ENCODE measurements at regions not wholly inside any gene's neighbourhood (a gene's known extent, or its start where the extent isn't known, plus 50 kb on each side); places are given as distances from the start of the nearest gene placed in this dataset.
A peak's percentile ranks its signal among the peaks of the same experiment; 100 is the strongest.

DNA sequence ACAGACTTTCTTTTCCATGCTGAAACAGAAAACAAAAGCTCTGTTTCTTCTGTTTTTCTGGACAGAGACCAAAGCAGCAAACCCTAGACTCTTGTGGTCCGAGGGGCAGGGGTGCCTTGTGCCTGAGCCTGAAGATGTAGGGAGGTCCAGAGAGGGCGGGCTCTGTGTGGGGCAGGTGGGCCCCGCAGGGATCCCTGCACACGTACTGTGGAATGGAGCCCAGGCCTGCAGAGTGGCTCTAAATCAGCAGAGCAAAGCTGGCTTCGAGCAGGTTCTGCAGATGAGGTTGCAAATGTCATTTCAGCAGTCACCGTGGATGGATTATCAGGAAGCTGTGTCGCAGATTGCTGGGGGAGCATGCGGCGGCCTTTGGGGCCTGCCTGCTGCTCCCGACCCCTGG, 438.6 kb downstream of the RNF144A start:
- intact Hi-C loops (cut with DNase I, micrococcal nuclease) = no loop called here
- no peaks in the 10 kb centered on the region for H3K4me1 ChIP-seq (ENCODE audit: low read depth)
- ATAC-seq (no peak), DNase-seq (no peak)
- no peaks in the 10 kb centered on the region for H3K9me3 ChIP-seq
- no peaks in the 10 kb centered on the region for H3K36me3 ChIP-seq (ENCODE audit: low read depth)
- H3K4me3 ChIP-seq = no peak overlapping the region
- TF ChIP-seq, protein P1, sequence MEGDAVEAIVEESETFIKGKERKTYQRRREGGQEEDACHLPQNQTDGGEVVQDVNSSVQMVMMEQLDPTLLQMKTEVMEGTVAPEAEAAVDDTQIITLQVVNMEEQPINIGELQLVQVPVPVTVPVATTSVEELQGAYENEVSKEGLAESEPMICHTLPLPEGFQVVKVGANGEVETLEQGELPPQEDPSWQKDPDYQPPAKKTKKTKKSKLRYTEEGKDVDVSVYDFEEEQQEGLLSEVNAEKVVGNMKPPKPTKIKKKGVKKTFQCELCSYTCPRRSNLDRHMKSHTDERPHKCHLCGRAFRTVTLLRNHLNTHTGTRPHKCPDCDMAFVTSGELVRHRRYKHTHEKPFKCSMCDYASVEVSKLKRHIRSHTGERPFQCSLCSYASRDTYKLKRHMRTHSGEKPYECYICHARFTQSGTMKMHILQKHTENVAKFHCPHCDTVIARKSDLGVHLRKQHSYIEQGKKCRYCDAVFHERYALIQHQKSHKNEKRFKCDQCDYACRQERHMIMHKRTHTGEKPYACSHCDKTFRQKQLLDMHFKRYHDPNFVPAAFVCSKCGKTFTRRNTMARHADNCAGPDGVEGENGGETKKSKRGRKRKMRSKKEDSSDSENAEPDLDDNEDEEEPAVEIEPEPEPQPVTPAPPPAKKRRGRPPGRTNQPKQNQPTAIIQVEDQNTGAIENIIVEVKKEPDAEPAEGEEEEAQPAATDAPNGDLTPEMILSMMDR (IDR thresholded peaks at IDR 0.05) = no peak

DNA sequence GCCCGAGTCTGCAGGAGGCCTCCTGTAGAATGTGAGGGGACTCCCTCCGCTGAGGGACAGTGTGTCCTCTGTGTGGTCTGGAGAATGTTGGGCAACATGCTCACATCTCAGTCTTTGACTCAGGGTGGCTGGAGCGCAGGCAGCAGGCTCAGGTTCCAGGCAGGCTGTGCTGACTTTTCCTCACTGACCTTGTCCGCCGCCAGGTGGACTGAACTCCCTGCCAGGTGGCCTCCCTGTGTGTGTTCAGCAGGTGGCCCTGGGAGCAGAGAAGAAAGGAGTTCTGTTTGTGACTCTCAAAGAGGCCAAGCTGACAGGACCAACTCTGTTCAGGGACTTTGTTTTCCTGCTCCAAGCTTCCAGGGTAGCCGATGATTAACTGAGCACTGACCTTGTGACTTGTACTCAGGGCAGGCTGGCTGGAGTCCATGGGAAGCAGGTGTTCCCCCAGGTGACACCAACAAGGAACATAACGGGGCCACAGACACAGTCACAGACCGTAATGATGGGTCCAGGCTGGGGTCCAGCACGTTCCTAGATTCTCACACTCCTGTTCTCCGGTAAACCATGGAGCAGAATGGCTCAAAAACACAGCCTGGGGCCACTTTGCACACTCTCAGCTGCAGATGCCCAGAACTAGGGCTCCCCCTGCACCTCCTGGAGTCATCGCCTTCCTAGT, 439.8 kb downstream of the RNF144A start:
- ATAC-seq = peak; percentile 69
- no peaks in the 10 kb centered on the region for H3K4me1 ChIP-seq (ENCODE audit: low read depth)
- intact Hi-C loops (cut with DNase I, micrococcal nuclease) = no loop called here
- TF ChIP-seq, protein P1 (IDR thresholded peaks at IDR 0.05) = no peak
- no peaks in the 10 kb centered on the region for H3K36me3 ChIP-seq (ENCODE audit: low read depth)
- DNase-seq = peak in 2 of 3 donors; percentile 3 to 27
- no peak overlapping the region for H3K4me3 ChIP-seq
- no peaks in the 10 kb centered on the region for H3K9me3 ChIP-seq

DNA sequence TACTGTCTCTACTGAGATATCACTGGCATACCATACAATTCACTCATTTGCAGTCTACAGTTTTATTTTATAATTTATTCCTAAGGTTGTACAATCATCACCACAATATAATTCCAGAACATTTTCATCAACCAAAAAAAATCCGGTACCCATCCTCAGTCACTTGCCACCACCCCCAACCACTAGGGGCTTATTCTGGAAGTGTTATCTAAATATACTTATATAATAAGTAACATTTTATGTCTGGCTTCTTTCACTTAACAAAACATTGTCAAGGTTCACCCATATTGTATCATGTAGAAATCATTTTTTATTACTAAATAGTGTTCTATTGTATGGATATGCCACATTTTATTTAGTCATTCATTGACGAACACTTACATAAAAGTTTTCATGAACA, 440.8 kb downstream of the RNF144A start:
- H3K4me1 ChIP-seq (ENCODE audit: low read depth) = no peaks in the 10 kb centered on the region
- intact Hi-C loops (cut with DNase I, micrococcal nuclease) = no loop called here
- no peak overlapping the region for H3K4me3 ChIP-seq
- ATAC-seq (no peak), DNase-seq (no peak)
- TF ChIP-seq, protein P1 (IDR thresholded peaks at IDR 0.05) = no peak
- no peaks in the 10 kb centered on the region for H3K36me3 ChIP-seq (ENCODE audit: low read depth)
- no peaks in the 10 kb centered on the region for H3K9me3 ChIP-seq

DNA sequence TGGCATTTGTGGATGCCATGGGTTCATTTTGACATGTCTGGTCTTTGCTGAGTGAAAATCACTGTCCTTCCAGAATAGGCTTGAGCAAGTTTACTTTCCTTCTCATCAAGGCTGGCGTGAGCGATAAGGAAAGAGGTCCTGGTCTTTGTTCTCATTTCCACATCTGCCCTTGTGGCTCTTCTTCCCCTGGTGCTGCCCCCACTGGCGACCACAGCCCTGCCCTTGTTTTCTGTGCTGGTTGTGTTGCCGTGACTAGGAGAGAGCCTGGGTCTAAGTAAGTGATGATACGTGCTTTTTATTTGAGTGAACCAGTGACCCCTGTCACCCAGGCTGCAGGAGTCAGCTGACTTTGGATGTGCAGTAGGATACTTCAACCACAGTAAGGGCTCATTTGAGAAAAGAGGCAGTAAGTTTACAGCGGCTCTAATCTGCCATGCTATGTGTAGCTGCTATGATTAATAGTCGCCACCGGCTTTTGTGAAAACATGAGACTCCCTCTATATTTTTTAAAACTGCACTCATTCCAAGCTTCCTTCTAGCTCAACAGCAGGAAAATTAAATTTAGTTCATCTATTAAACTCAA, 441.7 kb downstream of the RNF144A start:
- TF ChIP-seq, protein P1 (IDR thresholded peaks at IDR 0.05) = no peak
- DNase-seq (no peak), ATAC-seq (no peak)
- Histone ChIP-seq H3K4me3 (no peak overlapping the region), H3K9me3 (no peaks in the 10 kb centered on the region), H3K4me1 (ENCODE audit: low read depth) (no peaks in the 10 kb centered on the region), H3K36me3 (ENCODE audit: low read depth) (no peaks in the 10 kb centered on the region)
- intact Hi-C loops (cut with DNase I, micrococcal nuclease) = no loop called here

DNA sequence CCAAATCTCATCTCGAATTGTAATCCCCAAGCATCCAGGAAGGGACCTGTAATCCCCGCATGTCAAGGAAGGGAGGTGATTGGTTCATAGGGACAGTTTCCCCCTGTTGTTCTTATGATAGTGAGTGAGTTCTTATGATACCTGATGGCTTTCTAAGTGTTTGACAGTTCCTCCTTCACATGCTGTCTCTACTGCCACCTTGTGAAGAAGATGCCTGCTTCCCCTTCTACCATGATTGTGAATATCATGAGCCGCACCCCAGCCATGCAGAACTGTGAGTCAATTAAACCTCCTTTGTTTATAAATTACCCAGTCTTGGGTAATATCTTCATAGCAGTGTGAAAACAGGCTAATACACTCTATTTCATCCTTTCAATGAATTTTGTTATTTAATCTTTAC, 446.7 kb downstream of the RNF144A start:
- Histone ChIP-seq H3K36me3 (ENCODE audit: low read depth) (no peaks in the 10 kb centered on the region), H3K9me3 (peaks cover 10% of the 10 kb centered on the region), H3K4me1 (ENCODE audit: low read depth) (no peaks in the 10 kb centered on the region), H3K4me3 (no peak overlapping the region)
- intact Hi-C loops (cut with DNase I, micrococcal nuclease) = no loop called here
- TF ChIP-seq, protein P1 (IDR thresholded peaks at IDR 0.05) = no peak
- no peak for ATAC-seq
- DNase-seq = no peak

Data from mucosa of descending colon (tissue), 3 donors.